Inflammatory macrophage treated with lipopolysaccharide for 1 hour (primary cell): ENCODE measurements at regions not wholly inside any gene's neighbourhood (a gene's known extent, or its start where the extent isn't known, plus 50 kb on each side); places are given as distances from the start of the nearest gene placed in this dataset.
"Not testable (repeated sequence)": the region's sequence is repeated elsewhere in the genome, so short reads cannot be mapped to it uniquely, and the experiment has no call there.

Source experiments
- DNase-seq, 2 donors: peaks; one replicate each; pipeline ENCODE4 v3.0.0-alpha.2; 2020 to 2022

DNA sequence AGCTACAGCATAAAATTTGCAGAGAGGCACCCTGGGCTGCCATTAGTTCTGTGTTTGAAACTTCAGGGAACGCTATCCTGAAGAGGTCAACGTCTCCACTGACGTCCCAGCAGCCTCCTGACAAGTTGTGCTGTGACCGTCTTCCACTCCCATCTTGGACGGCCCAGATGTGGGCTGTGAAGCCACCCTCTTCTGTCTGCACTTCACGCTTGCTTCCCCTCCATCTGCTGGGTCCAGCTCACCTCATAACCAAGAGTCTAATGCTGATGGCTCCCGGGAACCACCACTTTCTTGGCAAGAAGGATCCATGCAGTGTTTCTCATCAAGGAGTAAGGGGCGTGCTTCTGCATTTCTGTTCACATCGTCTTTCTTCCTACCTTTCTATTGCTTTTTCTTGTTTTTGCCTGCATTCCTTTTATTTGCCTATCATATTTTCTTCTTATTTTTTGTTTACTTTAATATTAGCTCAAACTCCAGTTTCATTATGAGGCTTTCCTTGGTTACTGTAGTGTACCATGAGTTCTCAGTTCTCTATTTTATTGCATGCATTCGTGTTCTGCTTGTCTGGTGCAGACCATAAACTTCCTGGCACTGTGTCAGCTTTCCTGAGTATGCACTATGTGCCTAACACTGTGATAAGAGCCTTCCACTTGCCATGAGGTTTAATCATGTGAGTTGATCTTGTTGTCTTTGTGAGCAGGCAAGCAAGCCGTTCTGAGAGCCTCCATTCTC, 631.8 kb upstream of the RAB6C start:
- DNase-seq, result no peak

DNA sequence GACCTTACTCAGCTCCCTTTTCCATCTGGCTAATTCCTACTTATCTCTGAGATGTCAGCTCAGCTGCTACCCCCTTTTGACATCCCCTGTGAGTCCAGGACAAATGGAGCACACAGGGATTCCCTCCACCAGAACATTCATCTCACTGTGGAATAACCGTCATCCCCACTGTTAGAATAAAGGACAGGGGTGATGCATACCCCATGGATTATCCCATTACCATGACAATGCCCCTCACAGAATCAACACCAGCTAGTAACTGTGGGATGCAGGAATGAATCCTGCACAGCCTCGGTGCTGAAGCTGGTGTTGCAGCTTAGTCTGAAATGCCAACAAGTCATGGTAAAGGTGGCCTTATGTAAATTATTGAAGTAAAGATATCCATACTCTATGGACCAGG, 624.8 kb upstream of the RAB6C start:
- no peak for DNase-seq

DNA sequence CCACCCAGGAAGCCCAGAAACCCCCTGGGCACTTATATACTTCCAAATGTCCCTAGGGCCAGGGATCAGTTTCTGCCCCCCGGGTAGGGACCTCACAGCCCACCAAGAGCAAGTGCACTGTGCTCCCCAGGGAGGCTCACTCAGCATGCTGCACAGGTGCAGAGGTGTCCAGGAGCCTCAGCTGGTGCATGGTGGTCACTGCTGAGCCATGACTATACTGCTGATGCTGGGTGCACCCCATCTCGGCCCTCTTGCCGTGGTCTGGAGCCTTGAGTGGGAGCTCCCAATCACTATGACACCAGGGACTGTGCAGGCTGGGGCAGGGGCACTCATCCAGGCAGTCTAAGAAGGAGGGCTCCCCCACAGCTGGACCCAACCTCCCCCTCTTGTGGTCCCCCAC, 617.8 kb upstream of the RAB6C start:
- DNase-seq, result no peak

DNA sequence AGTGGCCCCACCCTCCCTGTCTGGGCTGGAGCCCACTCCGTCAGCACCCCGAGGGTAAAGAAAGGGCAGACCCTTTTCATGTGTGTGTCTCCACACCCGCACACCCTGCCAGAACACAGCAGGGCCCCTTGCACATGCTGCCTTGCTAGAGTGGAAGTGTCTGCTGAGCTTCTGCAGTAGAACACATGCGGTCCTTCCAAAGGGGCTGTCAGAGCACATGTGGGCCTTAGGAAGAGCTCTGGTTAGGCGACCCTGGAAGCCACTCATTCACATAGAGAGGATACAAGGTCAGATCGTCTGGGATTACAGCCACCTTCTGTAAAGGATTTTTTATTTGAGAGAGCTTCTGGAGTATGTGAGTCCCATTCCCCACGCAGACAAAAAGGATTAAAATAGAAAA, 613.2 kb upstream of the RAB6C start:
- DNase-seq, result no peak

DNA sequence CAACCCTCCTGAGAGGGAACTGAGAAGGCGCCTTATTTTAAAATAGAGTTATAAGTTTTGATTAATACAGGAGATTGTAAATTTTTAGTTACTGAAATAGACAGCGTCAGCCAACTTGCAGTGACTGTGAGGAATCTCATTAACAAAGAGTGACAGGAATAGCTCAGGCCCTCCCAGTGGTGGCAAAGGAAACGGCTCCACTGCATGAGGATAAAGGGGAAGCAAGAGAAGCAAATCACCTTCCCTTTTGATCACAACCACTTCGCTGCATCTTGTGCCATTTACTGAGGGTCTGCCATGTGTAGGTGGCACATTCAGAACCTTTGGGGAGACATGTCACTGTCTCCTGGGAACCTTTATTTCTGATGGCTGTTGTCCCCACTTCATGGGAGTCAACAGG, 612.4 kb upstream of the RAB6C start:
- no peak for DNase-seq

DNA sequence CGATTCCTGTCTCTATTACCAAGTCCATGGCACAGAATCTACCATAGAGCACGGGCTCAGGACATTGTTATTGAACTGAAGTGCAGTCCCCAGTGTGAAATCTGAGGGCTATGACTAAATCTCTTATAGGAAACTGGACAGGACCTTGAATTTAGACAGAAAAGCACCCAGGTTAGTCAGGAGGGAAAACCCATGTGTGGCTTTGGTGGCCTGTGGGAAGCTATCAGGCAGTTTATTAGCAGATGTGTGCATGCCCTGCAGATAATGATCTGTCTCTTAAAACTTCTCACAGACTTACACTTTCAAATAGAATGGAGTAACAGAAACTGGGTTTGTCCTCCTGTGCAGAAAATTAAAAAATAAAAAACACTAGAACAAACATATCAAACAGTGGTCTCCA, 610.0 kb upstream of the RAB6C start:
- DNase-seq, result no peak

DNA sequence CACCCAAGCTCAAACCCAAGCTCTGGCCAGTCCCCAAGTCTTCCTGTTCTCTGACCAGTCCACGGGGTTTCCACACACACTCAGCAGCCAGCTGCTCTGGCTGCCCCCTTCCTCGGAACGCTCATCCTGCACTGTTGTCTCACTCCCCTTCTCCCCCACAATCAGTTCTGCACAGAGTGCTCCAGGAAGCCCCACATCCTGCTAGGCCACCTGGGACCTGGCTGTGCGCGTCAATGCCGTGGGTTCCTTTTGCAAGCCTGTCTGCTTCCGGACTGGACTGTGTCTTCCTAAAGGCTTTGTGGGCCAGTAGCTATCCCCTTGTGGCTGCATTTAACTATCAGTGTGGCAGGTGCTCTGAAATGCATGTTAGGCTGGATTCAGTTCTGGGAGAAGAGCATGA, 605.0 kb upstream of the RAB6C start:
- no peak for DNase-seq

DNA sequence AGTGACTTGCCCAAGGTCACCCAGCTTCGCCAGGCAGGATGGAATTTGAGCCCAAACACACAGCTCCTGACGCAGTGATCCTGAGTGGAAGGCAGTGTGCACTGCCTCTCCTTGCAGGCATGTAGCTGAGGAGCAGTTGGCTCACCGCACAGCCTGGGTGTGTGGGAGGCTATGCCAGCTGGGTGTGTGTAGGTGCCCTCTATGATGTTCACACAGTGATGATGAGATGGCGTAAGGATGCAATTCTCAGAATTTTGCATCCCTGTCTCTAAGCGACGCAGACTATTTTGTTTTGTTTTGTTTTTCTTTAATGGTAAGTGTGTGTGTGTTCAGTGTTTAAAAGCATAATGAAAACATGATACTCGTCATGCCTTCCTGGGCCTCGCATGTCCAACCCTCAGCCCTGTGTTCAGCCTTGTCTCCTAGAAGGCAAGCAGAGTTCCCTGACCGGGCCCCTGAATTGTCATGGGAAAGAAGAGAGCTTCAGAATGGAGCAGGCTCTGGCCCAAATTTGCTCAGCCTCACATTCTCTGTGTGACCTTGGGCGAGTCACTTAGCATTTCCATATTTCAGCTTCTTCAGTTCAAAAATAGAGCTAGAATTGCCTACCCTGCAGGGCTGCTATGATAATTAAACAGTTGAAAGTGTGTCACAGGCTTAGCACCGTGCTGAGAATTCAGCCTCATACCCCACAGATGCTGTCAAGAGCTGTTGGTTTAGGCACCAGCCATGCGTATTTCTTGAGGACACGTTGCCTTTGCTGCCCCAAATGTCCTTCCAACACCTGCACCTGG, 603.6 kb upstream of the RAB6C start:
- no peak for DNase-seq

DNA sequence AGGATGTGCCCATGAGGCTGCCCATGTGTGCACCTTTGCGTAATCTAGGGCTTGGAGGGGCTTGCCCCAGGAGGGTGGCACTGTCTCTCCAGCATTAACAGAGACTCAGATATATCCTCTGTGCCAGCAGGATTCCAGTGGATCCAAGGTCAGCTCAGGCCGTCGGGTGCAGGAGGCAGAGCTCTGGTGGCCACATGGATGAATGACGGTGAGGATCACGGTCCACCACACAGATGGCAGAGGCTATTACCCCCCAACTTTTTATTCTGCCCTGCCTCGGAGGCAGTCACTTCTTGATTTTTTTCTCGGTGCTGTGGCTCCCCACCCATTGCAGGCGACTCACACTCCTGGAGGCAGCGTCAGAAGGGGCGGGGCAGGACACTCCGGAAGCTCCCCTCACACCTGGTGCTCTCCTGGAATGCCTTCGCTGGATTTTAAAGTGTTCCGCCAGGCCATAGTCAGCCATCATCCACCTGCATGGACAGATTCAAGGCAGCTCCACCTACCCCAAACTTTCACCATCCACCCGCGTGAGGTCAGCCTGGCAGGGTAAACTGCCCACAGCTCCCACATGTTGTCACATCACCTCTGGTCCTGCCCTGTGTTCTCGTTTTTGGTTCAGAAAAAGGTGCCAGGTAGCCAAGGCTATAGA, 602.9 kb upstream of the RAB6C start:
- DNase-seq, result no peak

DNA sequence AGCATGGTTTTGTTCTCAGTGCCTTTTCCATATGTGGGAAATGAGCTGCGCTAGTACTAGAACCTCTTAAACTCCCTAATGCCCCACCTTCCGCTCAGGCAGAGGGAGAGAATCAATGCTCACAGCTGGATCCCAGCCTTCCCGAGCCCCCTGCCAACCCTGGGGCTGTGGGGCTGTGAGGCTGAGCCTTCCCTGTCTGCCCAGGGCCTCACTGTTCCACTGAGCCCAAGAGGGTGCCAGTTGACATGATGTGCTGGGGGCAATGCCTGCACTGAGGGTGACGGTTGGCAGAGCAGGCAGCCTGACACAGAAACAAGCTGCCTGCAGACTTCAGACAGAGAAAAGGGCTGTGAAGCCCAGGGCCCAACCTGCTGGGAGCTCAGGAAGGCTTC, 602.4 kb upstream of the RAB6C start:
- DNase-seq, result no peak

DNA sequence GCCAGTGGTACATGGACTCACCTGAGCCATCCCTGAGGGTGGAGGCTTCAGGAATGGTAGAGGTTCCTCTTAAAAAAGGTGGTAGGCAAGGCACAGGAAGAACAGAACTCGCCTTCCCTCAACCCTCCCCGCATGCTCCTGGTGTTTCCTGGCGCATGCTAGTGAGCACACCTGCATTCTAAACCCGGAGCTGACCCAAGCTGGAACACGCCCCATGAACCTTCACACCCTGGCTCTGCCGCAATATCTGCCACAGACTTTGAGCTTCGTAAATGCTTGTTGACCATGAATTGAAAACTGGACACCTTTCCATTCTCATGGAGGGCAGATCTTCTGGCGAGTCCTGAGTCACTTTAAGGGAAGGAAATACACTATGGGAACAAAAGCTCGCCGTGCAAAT, 601.3 kb upstream of the RAB6C start:
- DNase-seq, result no peak

DNA sequence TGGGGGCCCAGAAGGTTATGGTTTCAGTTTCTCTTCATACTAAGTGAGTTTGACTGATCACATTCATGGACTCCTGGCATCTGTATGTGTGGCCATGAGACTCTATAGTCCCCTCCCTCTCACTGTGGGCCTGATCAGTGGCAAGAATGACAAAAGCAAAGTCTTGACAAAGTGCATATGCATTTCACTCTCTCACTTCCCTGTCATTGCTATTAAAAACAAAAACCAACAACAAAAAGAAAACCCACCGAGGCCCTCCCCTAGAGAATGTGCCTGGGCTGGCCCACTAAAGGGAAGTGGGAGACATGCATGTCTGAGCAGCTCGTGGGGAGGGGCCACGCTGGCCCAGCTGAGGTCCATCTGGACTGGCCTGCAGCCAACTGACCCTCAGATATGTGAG, 600.1 kb upstream of the RAB6C start:
- DNase-seq, result no peak

DNA sequence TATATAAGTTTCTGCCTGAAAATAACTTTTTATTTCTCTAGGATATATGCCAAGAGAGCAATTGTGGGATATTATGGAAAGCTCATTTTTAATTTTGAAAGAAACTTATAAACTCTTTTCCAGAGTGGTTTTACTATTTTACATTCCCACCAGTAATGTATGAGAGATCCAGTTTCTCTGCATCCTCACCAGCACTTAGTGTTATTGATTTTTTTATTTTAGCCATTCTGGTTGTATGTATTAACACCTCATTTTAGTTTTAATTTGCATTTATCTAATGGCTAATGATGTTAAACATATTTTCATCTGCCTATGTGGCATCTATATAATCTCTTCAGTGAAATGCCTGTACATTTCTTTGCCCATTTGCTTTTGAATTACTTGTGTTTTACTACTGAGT, 597.7 kb upstream of the RAB6C start:
- DNase-seq, result no peak

DNA sequence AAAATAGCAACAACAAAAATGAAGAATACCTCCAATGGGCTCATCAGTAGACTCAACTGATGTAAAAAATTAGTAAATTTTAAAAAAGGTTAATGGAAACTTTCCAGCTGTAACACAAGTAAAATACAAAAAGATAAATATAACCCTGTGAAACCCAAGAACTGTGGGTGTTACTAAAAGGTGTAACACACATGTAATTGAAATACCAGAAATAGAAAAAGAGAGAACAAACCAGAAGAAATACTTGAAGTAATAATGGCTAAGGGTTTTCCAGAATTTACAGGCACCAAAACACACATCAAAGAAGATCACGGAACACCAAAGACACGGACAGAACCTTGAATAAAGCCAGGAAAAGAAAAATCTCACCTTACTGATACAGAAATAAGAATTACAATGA, 590.6 kb upstream of the RAB6C start:
- no peak for DNase-seq

DNA sequence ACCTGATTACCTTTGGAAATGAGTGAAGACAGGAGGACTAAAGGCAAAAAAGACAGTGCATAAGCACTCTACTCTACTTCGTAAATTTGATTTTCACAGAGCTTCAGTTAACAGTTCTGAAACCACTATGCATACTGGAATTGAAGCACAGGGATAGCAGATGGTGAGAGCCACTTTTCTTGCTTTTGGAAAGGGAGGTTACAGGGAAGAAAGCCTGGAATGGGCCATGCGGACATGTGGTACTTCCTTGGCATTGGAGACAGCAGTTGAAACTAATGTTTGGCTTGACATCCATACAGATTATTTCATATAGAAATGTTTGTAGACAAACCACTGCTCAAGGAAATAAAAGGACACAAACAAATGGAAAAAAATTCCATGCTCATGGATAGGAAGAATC, 585.6 kb upstream of the RAB6C start:
- DNase-seq, result no peak

DNA sequence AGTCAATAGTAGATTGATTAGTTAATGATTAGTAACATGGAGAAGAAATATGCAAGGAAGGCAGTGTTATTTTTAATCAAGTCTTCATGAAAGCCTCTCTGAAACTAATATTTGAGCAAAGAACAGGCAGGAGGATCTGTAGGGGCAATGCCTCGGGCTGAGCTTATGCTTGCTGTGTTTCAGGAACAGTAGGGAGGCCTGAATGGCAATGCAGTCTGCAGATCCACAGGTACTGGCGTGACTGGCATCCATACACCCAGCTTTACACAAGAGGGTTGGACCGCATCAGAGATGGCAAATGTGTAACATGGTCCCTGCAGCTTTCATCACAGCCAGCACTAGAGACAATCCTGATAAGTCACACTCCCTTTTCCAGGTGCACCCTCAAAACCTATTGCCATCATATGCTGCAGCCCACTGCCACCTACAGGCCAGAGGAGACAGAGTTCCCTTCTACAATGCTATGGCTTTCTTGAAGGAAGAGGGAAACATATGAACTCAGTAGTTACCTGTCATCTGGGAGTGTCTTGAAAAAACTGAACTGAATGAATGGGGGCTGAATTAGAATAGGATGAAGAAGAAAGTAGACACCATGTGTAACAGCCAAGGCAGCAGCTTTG, 582.4 kb upstream of the RAB6C start:
- DNase-seq, result peak in 1 of 2 donors; percentile 1

DNA sequence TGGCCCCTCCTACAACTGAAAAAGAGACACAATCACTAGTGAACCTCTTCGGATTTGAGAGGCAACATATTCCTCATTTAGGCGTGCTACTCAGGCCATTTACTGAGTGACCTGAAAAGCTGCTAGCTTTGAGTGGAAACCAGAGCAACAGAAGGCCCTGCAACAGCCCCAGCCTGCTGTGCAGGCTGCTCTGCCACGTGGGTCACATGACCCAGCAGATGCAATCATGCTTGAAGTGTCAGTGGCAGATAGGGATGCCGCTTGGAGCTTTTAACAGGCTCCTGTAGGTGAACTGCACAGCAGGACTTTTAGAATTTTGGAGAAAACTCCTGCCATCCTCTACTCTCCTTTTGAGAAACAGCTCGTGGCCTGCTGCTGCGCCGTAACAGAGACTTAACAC, 578.6 kb upstream of the RAB6C start:
- no peak for DNase-seq

DNA sequence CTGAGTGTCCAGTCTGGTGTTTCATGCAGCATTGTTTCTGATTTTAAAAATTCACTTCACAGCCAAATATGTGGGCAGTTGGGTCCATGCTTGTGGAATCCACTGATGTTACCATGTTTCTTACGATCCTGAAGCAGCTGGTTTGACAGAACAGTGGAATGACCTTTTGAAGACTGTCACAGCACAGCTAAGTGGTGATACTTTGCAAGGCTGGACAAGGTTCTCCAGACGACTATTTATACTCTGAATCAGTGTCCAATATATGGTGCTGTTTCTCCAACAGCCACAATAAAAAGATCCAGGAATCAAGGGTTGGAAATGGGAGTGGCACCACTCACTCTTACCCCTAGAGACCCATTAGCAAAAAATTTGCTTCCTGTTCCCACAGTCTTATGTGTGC, 577.4 kb upstream of the RAB6C start:
- no peak for DNase-seq

DNA sequence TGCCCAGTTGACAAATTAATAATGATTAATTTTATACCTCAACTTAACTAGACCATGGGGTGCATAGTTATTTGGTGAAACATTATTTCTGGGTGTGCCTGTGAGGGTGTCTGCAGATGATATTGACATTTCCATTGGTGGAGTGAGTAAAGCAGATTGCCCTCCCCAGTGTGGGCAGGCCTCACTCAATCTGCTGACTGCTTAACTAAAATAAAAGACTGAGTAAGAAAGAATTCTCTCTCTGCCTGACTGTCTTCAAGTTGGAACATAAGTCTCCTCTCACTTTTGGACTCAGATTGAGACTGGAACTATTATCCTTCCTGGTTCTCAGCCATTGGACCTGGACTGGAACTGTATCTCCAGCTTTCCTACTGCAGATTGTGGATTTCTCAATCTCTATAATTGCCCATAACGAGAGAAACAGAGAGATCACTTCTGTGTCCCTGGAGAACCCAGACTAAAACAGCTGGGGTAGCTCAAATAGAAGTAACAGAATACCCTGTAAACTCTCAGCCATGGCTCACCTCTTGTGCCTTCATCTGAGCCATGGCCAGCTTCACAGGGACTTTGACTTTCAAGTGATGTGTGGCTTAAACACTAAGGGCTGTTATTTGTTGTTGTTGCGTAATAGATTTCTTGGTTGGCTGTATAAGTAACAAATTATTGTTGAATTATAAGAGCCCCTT, 575.3 kb upstream of the RAB6C start:
- no peak for DNase-seq

DNA sequence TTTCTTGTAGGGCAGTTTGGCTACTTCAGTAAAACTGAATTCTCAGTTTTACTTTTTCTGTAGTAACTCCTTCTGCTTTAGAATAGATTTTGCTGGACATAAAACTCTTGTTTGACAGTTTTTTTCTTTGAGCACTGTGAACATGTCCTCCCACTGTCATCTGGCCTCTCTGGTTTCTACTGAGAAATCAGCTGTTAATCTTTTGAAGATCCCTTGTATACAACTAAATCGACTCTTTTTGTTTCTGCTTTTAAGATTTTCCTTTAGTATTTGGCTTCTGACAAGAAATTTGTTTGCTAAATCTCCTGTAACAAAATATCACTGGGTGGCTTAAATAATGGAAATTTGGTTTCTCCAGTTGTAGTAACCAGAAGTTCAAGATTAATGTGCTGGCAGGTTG, 570.9 kb upstream of the RAB6C start:
- no peak for DNase-seq

DNA sequence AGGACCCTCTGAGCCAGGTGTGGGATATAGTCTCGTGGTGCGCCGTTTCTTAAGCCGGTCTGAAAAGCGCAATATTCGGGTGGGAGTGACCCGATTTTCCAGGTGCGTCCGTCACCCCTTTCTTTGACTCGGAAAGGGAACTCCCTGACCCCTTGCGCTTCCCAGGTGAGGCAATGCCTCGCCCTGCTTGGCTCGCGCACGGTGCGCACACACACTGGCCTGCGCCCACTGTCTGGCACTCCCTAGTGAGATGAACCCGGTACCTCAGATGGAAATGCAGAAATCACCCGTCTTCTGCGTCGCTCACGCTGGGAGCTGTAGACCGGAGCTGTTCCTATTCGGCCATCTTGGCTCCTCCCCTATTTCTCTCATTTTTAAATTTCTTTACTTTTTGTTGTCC, 562.4 kb upstream of the RAB6C start:
- not testable (repeated sequence) for DNase-seq

DNA sequence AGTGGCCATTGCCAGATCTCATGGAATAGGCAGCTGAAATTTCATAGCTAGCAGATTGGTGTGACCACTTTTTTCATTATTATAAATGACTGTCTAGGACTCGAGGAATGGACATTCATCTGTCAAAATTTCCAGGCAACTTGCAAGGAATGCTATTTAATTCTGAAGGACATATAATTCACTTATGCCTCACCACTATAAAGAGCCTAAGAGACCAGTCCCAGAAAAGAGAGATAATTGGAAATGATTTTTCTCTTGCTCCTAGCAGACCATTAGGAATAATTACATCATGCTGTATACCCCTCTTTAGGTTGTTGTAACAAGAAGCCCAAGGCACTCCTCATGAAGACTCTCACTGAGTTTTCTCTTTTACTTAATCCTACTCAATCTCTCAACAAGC, 557.4 kb upstream of the RAB6C start:
- no peak for DNase-seq

DNA sequence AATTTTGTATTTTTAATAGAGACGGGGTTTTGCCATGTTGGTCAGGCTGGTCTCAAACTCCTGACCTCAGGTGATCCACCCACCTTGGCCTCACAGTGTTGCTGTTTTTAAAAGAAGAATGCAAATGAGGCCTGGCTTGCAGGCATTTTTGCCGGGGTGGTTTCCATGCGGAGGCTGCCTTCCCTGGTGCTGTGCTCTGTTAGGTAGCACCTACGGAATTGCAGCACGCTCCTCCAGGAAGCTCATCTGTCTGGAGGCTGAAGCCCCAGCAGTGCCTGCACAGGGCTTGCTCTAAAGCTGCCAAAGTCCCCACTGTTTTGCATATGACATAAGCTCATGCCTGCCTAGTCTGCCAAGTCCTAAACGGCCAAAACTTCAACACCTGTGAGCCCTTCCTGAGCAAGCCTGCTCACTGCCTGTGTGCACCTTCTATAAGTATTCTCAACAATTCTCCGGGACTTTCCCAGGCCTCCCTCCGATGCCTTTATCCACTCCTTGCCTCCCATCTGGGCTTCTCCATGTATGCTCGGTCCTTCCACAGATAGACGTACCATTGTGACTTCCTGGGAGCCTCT, 551.3 kb upstream of the RAB6C start:
- no peak for DNase-seq
